ENCODE measurements at regions not wholly inside any gene's neighbourhood (a gene's known extent, or its start where the extent isn't known, plus 50 kb on each side); places are given as distances from the start of the nearest gene placed in this dataset.

GRCh38 chr4:152243896-152244595, 291.8 kb downstream of the FBXW7 start:
- no peak overlapping the region for H2AK5ac ChIP-seq (ENCODE audit: insufficient read length, low read length)
- no peak overlapping the region for H2BK15ac ChIP-seq (ENCODE audit: low read depth, low read length)
- H3K79me1 ChIP-seq (ENCODE audit: insufficient read depth, low read depth, low read length, poor library complexity, severe bottlenecking): no peaks in the 10 kb centered on the region
- H3K27ac Mint-ChIP-seq: no peak overlapping the region; a peak in 1 of 7 replicates
- peaks cover 4% of the 10 kb centered on the region; the same call in 1 of the 2 replicates for H3K4me1 ChIP-seq (ENCODE audit: insufficient read depth, low read length)
- H2AFZ ChIP-seq (ENCODE audit: low read length): no peak overlapping the region
- no peak overlapping the region for H3K4ac ChIP-seq (ENCODE audit: low read depth, low read length)
- no peaks in the 10 kb centered on the region for H3K79me2 ChIP-seq (ENCODE audit: insufficient read depth, low read length)
- no peak overlapping the region for H3K56ac ChIP-seq (ENCODE audit: insufficient read length, low read depth, low read length)
- WGBS (ENCODE audit: extremely low coverage, insufficient read length, low lambda C conversion rate): no CpG with 5 or more reads among the region's 11 CpGs
- H3K14ac ChIP-seq (ENCODE audit: insufficient read depth, low read length): no peak overlapping the region
- no peak overlapping the region for H2BK20ac ChIP-seq (ENCODE audit: low read depth, low read length, poor library complexity, severe bottlenecking)
- no peak overlapping the region for H4K91ac ChIP-seq (ENCODE audit: insufficient read length, low read depth, low read length)
- H3K4me3 Mint-ChIP-seq: no peak overlapping the region
- no peak overlapping the region for H2BK12ac ChIP-seq (ENCODE audit: insufficient read length, low read depth, low read length)
- no peak overlapping the region for H3K9ac ChIP-seq (ENCODE audit: extremely low read depth, insufficient read length, low read length)
- H3K4me2 ChIP-seq (ENCODE audit: insufficient read depth, insufficient read length, low read length): no peak overlapping the region
- no peaks in the 10 kb centered on the region; the same call in 1 of the 2 replicates for H3K27me3 Mint-ChIP-seq (ENCODE audit: low read depth)
- H4K8ac ChIP-seq (replicated peaks; ENCODE audit: insufficient read length, low read depth, low read length): no peak overlapping the region
- H4K20me1 ChIP-seq (ENCODE audit: control insufficient read depth, insufficient read depth, insufficient read length): no peaks in the 10 kb centered on the region
- no peak overlapping the region for H3K18ac ChIP-seq (ENCODE audit: insufficient read length, low read depth, low read length)
- H3K27me3 ChIP-seq (ENCODE audit: insufficient read depth, low read length): no peaks in the 10 kb centered on the region
- H2BK5ac ChIP-seq (ENCODE audit: insufficient read length, low read length): no peak overlapping the region
- no peak overlapping the region for H3K23ac ChIP-seq (ENCODE audit: insufficient read length, low read depth, low read length)
- no peak overlapping the region for H3K27ac ChIP-seq (ENCODE audit: insufficient read length, low read depth, low read length)
- peaks cover 9 to 10% of the 10 kb centered on the region in 2 experiments for H3K4me1 Mint-ChIP-seq
- H3K9me3 ChIP-seq (ENCODE audit: control insufficient read depth, low read depth, low read length): no peaks in the 10 kb centered on the region
- H4K5ac ChIP-seq (ENCODE audit: insufficient read length, low read depth, low read length): no peak overlapping the region
- no peak for TF ChIP-seq CTCF (conservative IDR thresholded peaks at IDR 0.05)
- H2BK120ac ChIP-seq (ENCODE audit: low read depth, low read length, poor library complexity, severe bottlenecking): no peak overlapping the region
- no peaks in the 10 kb centered on the region for H3K23me2 ChIP-seq (ENCODE audit: insufficient read length, low read depth, low read length, poor library complexity, severe bottlenecking)
- H3T11ph ChIP-seq (ENCODE audit: low read length): no peak overlapping the region
- no peaks in the 10 kb centered on the region for H3K36me3 Mint-ChIP-seq (ENCODE audit: insufficient read depth in 1 of 3, low read depth in 3 of 3)
- no peaks in the 10 kb centered on the region for H3K9me3 Mint-ChIP-seq
- no peak for DNase-seq
